Upper lobe of right lung (tissue), 1 donor: ENCODE measurements at regions not wholly inside any gene's neighbourhood (a gene's known extent, or its start where the extent isn't known, plus 50 kb on each side); places are given as distances from the start of the nearest gene placed in this dataset.

ENCODE experiments used
- ATAC-seq: fragments of 200-7000 bp; cut with Tn5 transposase; one replicate; pipeline ENCODE4 v1.9.1; 2020; ENCODE audit warnings: mild to moderate bottlenecking, moderate library complexity
- DNase-seq: peaks from one replicate; pipeline ENCODE4 v3.0.0-alpha.2; 2020
- H3K27ac ChIP-seq: fragments of 200-600 bp; one replicate; pipeline ENCODE4 v1.8.0; 2022
- H3K27me3 ChIP-seq: fragments of 200-600 bp; one replicate; pipeline ENCODE4 v1.8.0; 2022; ENCODE audit warnings: mild to moderate bottlenecking
- H3K36me3 ChIP-seq: fragments of 200-600 bp; one replicate; pipeline ENCODE4 v1.8.0; 2022
- H3K4me1 ChIP-seq: fragments of 200-600 bp; one replicate; pipeline ENCODE4 v1.8.0; 2022
- H3K4me3 ChIP-seq: fragments of 200-600 bp; one replicate; pipeline ENCODE4 v1.8.0; 2022; ENCODE audit warnings: mild to moderate bottlenecking
- H3K9me3 ChIP-seq: fragments of 200-600 bp; one replicate; pipeline ENCODE4 v1.8.0; 2022
- CTCF ChIP-seq: fragments of 200-600 bp; IDR thresholded peaks from one replicate; pipeline ENCODE4 v1.8.0; 2022; ENCODE audit warnings: antibody characterized with exemption
- intact Hi-C: fragments of 100-400 bp; cut with DNase I; formaldehyde crosslinking; loops from one replicate; pipeline ENCODE4 v1.11.0; 2022
- donor health status: DM: no; HTN: yes; CAD: no; lungs with severe emphysema.

- Histone ChIP-seq H3K9me3 (peaks cover under 1% of the 10 kb centered on the region), H3K27me3 (no peaks in the 10 kb centered on the region), H3K4me3 (no peak overlapping the region), H3K27ac (no peak overlapping the region), H3K4me1 (no peaks in the 10 kb centered on the region), H3K36me3 (no peaks in the 10 kb centered on the region)
- intact Hi-C loops = no loop called here
- no peak for DNase-seq
- no peak for ATAC-seq
- no peak for TF ChIP-seq CTCF
These were observed 501.2 kb upstream of the LRRTM4 start for GRCh38 chr2:78023356-78023755.

- DNase-seq = no peak
- TF ChIP-seq CTCF = no peak
- H3K27ac ChIP-seq = no peak overlapping the region
- peaks cover 17% of the 10 kb centered on the region for H3K9me3 ChIP-seq
- H3K36me3 ChIP-seq = no peaks in the 10 kb centered on the region
- H3K4me1 ChIP-seq = no peaks in the 10 kb centered on the region
- H3K4me3 ChIP-seq = no peak overlapping the region
- ATAC-seq = no peak
- H3K27me3 ChIP-seq = no peaks in the 10 kb centered on the region
- intact Hi-C loops = no loop called here
These were observed 502.8 kb upstream of the LRRTM4 start for GRCh38 chr2:78024996-78025395.

GRCh38 chr2:78029392-78029995 lies 507.3 kb upstream of the LRRTM4 start:
- intact Hi-C loops = no loop called here
- Histone ChIP-seq H3K27me3 (no peaks in the 10 kb centered on the region), H3K4me1 (no peaks in the 10 kb centered on the region), H3K4me3 (no peak overlapping the region), H3K9me3 (peaks cover 23% of the 10 kb centered on the region), H3K27ac (no peak overlapping the region), H3K36me3 (no peaks in the 10 kb centered on the region)
- ATAC-seq = no peak
- no peak for DNase-seq
- TF ChIP-seq CTCF = no peak

GRCh38 chr2:78034706-78035105 lies 512.5 kb upstream of the LRRTM4 start:
- DNase-seq = no peak
- H3K4me3 ChIP-seq = no peak overlapping the region

GRCh38 chr2:78035804-78036203 lies 513.6 kb upstream of the LRRTM4 start:
- no peak for DNase-seq
- no peak for ATAC-seq
- no peak for TF ChIP-seq CTCF
- intact Hi-C loops = no loop called here
- Histone ChIP-seq H3K9me3 (no peaks in the 10 kb centered on the region), H3K36me3 (no peaks in the 10 kb centered on the region), H3K4me3 (no peak overlapping the region), H3K27me3 (no peaks in the 10 kb centered on the region), H3K27ac (no peak overlapping the region), H3K4me1 (no peaks in the 10 kb centered on the region)

More at GRCh38 chr2:78034706-78035105, 512.5 kb upstream of the LRRTM4 start:
- H3K4me1 ChIP-seq = no peaks in the 10 kb centered on the region
- peaks cover 9% of the 10 kb centered on the region for H3K9me3 ChIP-seq
- no peaks in the 10 kb centered on the region for H3K36me3 ChIP-seq
- no peaks in the 10 kb centered on the region for H3K27me3 ChIP-seq
- intact Hi-C loops = no loop called here
- H3K27ac ChIP-seq = no peak overlapping the region
- ATAC-seq = no peak
- TF ChIP-seq CTCF = no peak

GRCh38 chr2:78051480-78051879 lies 529.3 kb upstream of the LRRTM4 start:
- no peak for TF ChIP-seq CTCF

More at GRCh38 chr2:78051480-78051879, 529.3 kb upstream of the LRRTM4 start:
- no peaks in the 10 kb centered on the region for H3K9me3 ChIP-seq
- H3K36me3 ChIP-seq = no peaks in the 10 kb centered on the region
- H3K4me3 ChIP-seq = no peak overlapping the region
- no peak for DNase-seq
- H3K27ac ChIP-seq = no peak overlapping the region
- no peaks in the 10 kb centered on the region for H3K27me3 ChIP-seq
- H3K4me1 ChIP-seq = no peaks in the 10 kb centered on the region
- intact Hi-C loops = no loop called here
- no peak for ATAC-seq
